Neuronal stem cell (in vitro differentiated cells): ENCODE measurements at regions not wholly inside any gene's neighbourhood (a gene's known extent, or its start where the extent isn't known, plus 50 kb on each side); places are given as distances from the start of the nearest gene placed in this dataset.
"Not testable (repeated sequence)": the region's sequence is repeated elsewhere in the genome, so short reads cannot be mapped to it uniquely, and the experiment has no call there.

Experiments
- DNase-seq: peaks from one replicate; pipeline ENCODE4 v3.0.0-alpha.2; 2013; ENCODE audit warnings: low spot score
- H2AFZ ChIP-seq: one replicate; pipeline ENCODE4 v1.6.1; 2013; ENCODE audit warnings: mild to moderate bottlenecking, low read length, inconsistent platforms
- H2AK5ac ChIP-seq: 2 replicates; pipeline ENCODE4 v1.6.1; 2013; ENCODE audit warnings: low read depth, mild to moderate bottlenecking, inconsistent platforms, low read length, moderate library complexity, mixed read lengths
- H2BK120ac ChIP-seq: 2 replicates; pipeline ENCODE4 v1.6.1; 2013; ENCODE audit warnings: low read depth, mild to moderate bottlenecking, inconsistent platforms, low read length, moderate library complexity, mixed read lengths
- H2BK12ac ChIP-seq: one replicate; pipeline ENCODE4 v1.6.1; 2013; ENCODE audit warnings: low read length, inconsistent platforms
- H2BK15ac ChIP-seq: 2 replicates; pipeline ENCODE4 v1.6.1; 2013; ENCODE audit warnings: mild to moderate bottlenecking, low read length, inconsistent platforms, mixed read lengths
- H2BK5ac ChIP-seq: one replicate; pipeline ENCODE4 v1.6.1; 2013; ENCODE audit warnings: inconsistent platforms, mild to moderate bottlenecking, low read length, moderate library complexity
- H3K14ac ChIP-seq: one replicate; pipeline ENCODE4 v1.6.1; 2013; ENCODE audit warnings: low read length, inconsistent platforms
- H3K18ac ChIP-seq: 2 replicates; pipeline ENCODE4 v1.6.1; 2013; ENCODE audit warnings: low read length, inconsistent platforms
- H3K23ac ChIP-seq: 2 replicates; pipeline ENCODE4 v1.6.1; 2013; ENCODE audit warnings: low read depth, mild to moderate bottlenecking, mixed read lengths, low read length, inconsistent platforms; ENCODE audit not compliant: poor library complexity
- H3K27ac ChIP-seq: replicated peaks from 3 replicates; pipeline ENCODE4 v1.5.1; 2013; ENCODE audit warnings: low read length, inconsistent platforms
- H3K27me3 ChIP-seq, 3 experiments: 2 replicates each; pipeline ENCODE4 v1.6.1; 2013; ENCODE audit warnings: low read length in 3 of 3, mild to moderate bottlenecking in 2 of 3, inconsistent platforms in 1 of 3, low read depth in 1 of 3, mixed read lengths in 1 of 3, moderate library complexity in 1 of 3; ENCODE audit not compliant: control insufficient read depth in 3 of 3, insufficient read depth in 3 of 3
- H3K36me3 ChIP-seq, 2 donors: replicated peaks in 1 of 2; 2 replicates each; pipeline ENCODE4 v1.6.1; 2013; ENCODE audit warnings: low read length in 2 of 2; ENCODE audit not compliant: control insufficient read depth in 2 of 2, insufficient read depth in 2 of 2
- H3K4ac ChIP-seq: 2 replicates; pipeline ENCODE4 v1.6.1; 2013; ENCODE audit warnings: inconsistent platforms, mild to moderate bottlenecking, low read length, moderate library complexity
- H3K4me1 ChIP-seq, 2 donors: 1 replicate in 1 of 2; 2 replicates in 1 of 2; pipeline ENCODE4 v1.6.1; 2013; ENCODE audit warnings: low read length in 2 of 2, low read depth in 1 of 2; ENCODE audit not compliant: control insufficient read depth in 2 of 2, insufficient read depth in 1 of 2
- H3K4me2 ChIP-seq: one replicate; pipeline ENCODE4 v1.6.1; 2013; ENCODE audit warnings: mild to moderate bottlenecking, low read length, inconsistent platforms; ENCODE audit not compliant: insufficient read depth, poor library complexity, severe bottlenecking
- H3K4me3 ChIP-seq, 2 donors: 2 replicates each; pipeline ENCODE4 v1.5.1; 2013; ENCODE audit warnings: low read length in 2 of 2, mild to moderate bottlenecking in 2 of 2, inconsistent platforms in 1 of 2, moderate library complexity in 1 of 2
- H3K79me1 ChIP-seq: one replicate; pipeline ENCODE4 v1.6.1; 2013; ENCODE audit warnings: low read depth, mild to moderate bottlenecking, inconsistent platforms, low read length, moderate library complexity
- H3K9ac ChIP-seq: one replicate; pipeline ENCODE4 v1.6.1; 2013; ENCODE audit warnings: mild to moderate bottlenecking, low read depth, low read length, inconsistent platforms; ENCODE audit not compliant: poor library complexity
- H3K9me3 ChIP-seq, 2 donors: replicated peaks in 1 of 2; 2 replicates each; pipeline versions ENCODE3 to v1.6.1; 2013; ENCODE audit warnings: low read length in 2 of 2, mild to moderate bottlenecking in 2 of 2, inconsistent platforms in 1 of 2, low read depth in 1 of 2, mixed read lengths in 1 of 2, moderate library complexity in 1 of 2; ENCODE audit not compliant: control insufficient read depth in 2 of 2, insufficient read depth in 1 of 2
- H4K8ac ChIP-seq: one replicate; pipeline ENCODE4 v1.6.1; 2013; ENCODE audit warnings: low read depth, mild to moderate bottlenecking, inconsistent platforms, low read length, moderate library complexity
- H4K91ac ChIP-seq: one replicate; pipeline ENCODE4 v1.6.1; 2013; ENCODE audit warnings: low read length, low read depth, mild to moderate bottlenecking, inconsistent platforms; ENCODE audit not compliant: poor library complexity
- WGBS, 2 donors: extraction: QIAGEN DNeasy Blood & Tissue Kit; methylation state at CpG; one replicate each; pipeline ENCODE4 v1.1.7; 2013; ENCODE audit warnings: missing lambda C conversion rate in 2 of 2, mixed read lengths in 1 of 2; ENCODE audit not compliant: insufficient read length in 2 of 2, insufficient replicate concordance in 1 of 2; ENCODE audit errors: extremely low coverage in 2 of 2; 5-methylcytosine and 5-hydroxymethylcytosine counted together

- not testable (repeated sequence) for H2BK12ac ChIP-seq, H3K9me3 ChIP-seq, DNase-seq
These were observed 381.2 kb downstream of the XPNPEP1 start for GRCh38 chr10:109542050-109542603.

GRCh38 chr10:109534193-109534592 lies 389.1 kb downstream of the XPNPEP1 start:
- H3K4me1 ChIP-seq = no peaks in the 10 kb centered on the region
- DNase-seq = no peak
- H3K4me3 ChIP-seq = no peak overlapping the region
- no peak overlapping the region for H3K14ac ChIP-seq
- H2AFZ ChIP-seq = no peak overlapping the region
- H3K27me3 ChIP-seq = no peaks in the 10 kb centered on the region
- no peak overlapping the region for H3K23ac ChIP-seq
- H3K18ac ChIP-seq = no peak overlapping the region
- H2BK12ac ChIP-seq = no peak overlapping the region
- H3K4ac ChIP-seq = no peak overlapping the region
- H3K4me2 ChIP-seq = no peak overlapping the region
- H3K9ac ChIP-seq = no peak overlapping the region
- H4K91ac ChIP-seq = no peak overlapping the region
- no peak overlapping the region for H2BK15ac ChIP-seq
- H3K9me3 ChIP-seq = peaks cover 4 to 7% of the 10 kb centered on the region in 2 donors
- no peak overlapping the region for H3K27ac ChIP-seq
- no peak overlapping the region for H2AK5ac ChIP-seq
- H2BK5ac ChIP-seq = no peak overlapping the region
- no CpG with 5 or more reads among the region's 3 CpGs for WGBS, 2 donors
- H3K79me1 ChIP-seq = no peaks in the 10 kb centered on the region
- H2BK120ac ChIP-seq = no peak overlapping the region
- H4K8ac ChIP-seq = no peak overlapping the region
- H3K36me3 ChIP-seq = no peaks in the 10 kb centered on the region

More at GRCh38 chr10:109542050-109542603, 381.2 kb downstream of the XPNPEP1 start:
- H3K27ac ChIP-seq, H3K4me1 ChIP-seq, H2BK5ac ChIP-seq, H3K4me2 ChIP-seq, H3K79me1 ChIP-seq, H2AFZ ChIP-seq, H4K8ac ChIP-seq, H3K18ac ChIP-seq, H3K9ac ChIP-seq, H4K91ac ChIP-seq, H2BK120ac ChIP-seq, H2BK15ac ChIP-seq, H3K4me3 ChIP-seq, H3K14ac ChIP-seq, H3K23ac ChIP-seq, H3K27me3 ChIP-seq, H3K4ac ChIP-seq, H3K36me3 ChIP-seq: not testable (repeated sequence)
- WGBS, 2 donors = no CpG with 5 or more reads among the region's 8 CpGs
- H2AK5ac ChIP-seq = peak overlapping the region; percentile 14

- Histone ChIP-seq H2AFZ (no peak overlapping the region), H3K79me1 (no peaks in the 10 kb centered on the region), H3K27ac (no peak overlapping the region), H2BK120ac (no peak overlapping the region), H2BK12ac (no peak overlapping the region), H3K27me3 (no peaks in the 10 kb centered on the region), H3K4me2 (no peak overlapping the region), H3K9me3 (peaks cover 4 to 18% of the 10 kb centered on the region in 2 donors), H3K18ac (no peak overlapping the region), H4K91ac (no peak overlapping the region), H3K4me1 (no peaks in the 10 kb centered on the region), H3K9ac (no peak overlapping the region), H3K36me3 (no peaks in the 10 kb centered on the region), H4K8ac (no peak overlapping the region), H2BK5ac (no peak overlapping the region), H3K14ac (no peak overlapping the region), H3K23ac (no peak overlapping the region), H3K4ac (no peak overlapping the region), H2BK15ac (no peak overlapping the region), H3K4me3 (no peak overlapping the region), H2AK5ac (no peak overlapping the region)
- DNase-seq = no peak
These were observed 394.1 kb downstream of the XPNPEP1 start for GRCh38 chr10:109529258-109529657.

GRCh38 chr10:109517748-109518147 lies 405.6 kb downstream of the XPNPEP1 start:
- Histone ChIP-seq H3K4ac (no peak overlapping the region), H3K9ac (no peak overlapping the region), H3K4me2 (no peak overlapping the region), H3K23ac (no peak overlapping the region), H3K9me3 (peaks cover 0 to 3% of the 10 kb centered on the region in 2 donors), H2AFZ (no peak overlapping the region), H3K36me3 (no peaks in the 10 kb centered on the region), H4K91ac (no peak overlapping the region), H3K18ac (no peak overlapping the region), H3K14ac (no peak overlapping the region), H3K79me1 (no peaks in the 10 kb centered on the region), H2BK120ac (no peak overlapping the region), H2BK15ac (no peak overlapping the region), H3K4me3 (no peak overlapping the region), H3K4me1 (no peaks in the 10 kb centered on the region), H2BK12ac (no peak overlapping the region), H3K27ac (no peak overlapping the region), H2AK5ac (no peak overlapping the region), H4K8ac (no peak overlapping the region), H3K27me3 (no peaks in the 10 kb centered on the region), H2BK5ac (no peak overlapping the region)
- WGBS, 2 donors = no CpG with 5 or more reads among the region's 4 CpGs
- DNase-seq = no peak
